Ishikawa (cell line): ENCODE measurements at regions not wholly inside any gene's neighbourhood (a gene's known extent, or its start where the extent isn't known, plus 50 kb on each side); places are given as distances from the start of the nearest gene placed in this dataset.

Experiments
- CEBPB ChIP-seq: IDR thresholded peaks from 2 replicates; pipeline ENCODE4 v1.6.1; 2012
- CREB1 ChIP-seq: IDR thresholded peaks from 2 replicates; pipeline ENCODE4 v1.6.1; 2012; ENCODE audit warnings: low read depth
- EP300 ChIP-seq: IDR thresholded peaks from 2 replicates; pipeline ENCODE4 v1.6.1; 2012; ENCODE audit warnings: borderline replicate concordance
- MAX ChIP-seq: IDR thresholded peaks from 2 replicates; pipeline ENCODE4 v1.6.1; 2012
- RAD21 ChIP-seq: IDR thresholded peaks from 2 replicates; pipeline ENCODE4 v1.6.1; 2012; ENCODE audit warnings: low read depth
- REST ChIP-seq: IDR thresholded peaks from 2 replicates; pipeline ENCODE4 v1.6.1; 2012; ENCODE audit warnings: low read depth, mild to moderate bottlenecking
- TAF1 ChIP-seq: IDR thresholded peaks from 2 replicates; pipeline ENCODE4 v1.6.1; 2012; ENCODE audit warnings: low read depth, mild to moderate bottlenecking
- TEAD4 ChIP-seq: IDR thresholded peaks from 2 replicates; pipeline ENCODE4 v1.6.1; 2012
- USF1 ChIP-seq: IDR thresholded peaks from 2 replicates; pipeline ENCODE4 v1.6.1; 2012
- YY1 ChIP-seq: IDR thresholded peaks from 2 replicates; pipeline ENCODE4 v1.6.1; 2012; ENCODE audit warnings: low read depth

- TF ChIP-seq CEBPB (no peak), EP300 (no peak), MAX (no peak), REST (no peak), TEAD4 (no peak), USF1 (no peak), YY1 (no peak), TAF1 (no peak), CREB1 (no peak), RAD21 (no peak)
Measured at GRCh38 chr10:58990693-58991092, 185.8 kb upstream of the PHYHIPL start.
